MM.1S (cell line): ENCODE measurements at regions not wholly inside any gene's neighbourhood (a gene's known extent, or its start where the extent isn't known, plus 50 kb on each side); places are given as distances from the start of the nearest gene placed in this dataset.

Experiments used
- CTCF ChIP-seq: fragments of 300-600 bp; sonication (generic); IDR thresholded peaks from 2 replicates; pipeline ENCODE4 v1.5.1; 2016; ENCODE audit warnings: antibody characterized with exemption, low read length, mixed read lengths
- EZH2 ChIP-seq: fragments of 300-600 bp; sonication (generic); optimal IDR thresholded peaks from 2 replicates; pipeline ENCODE3; 2017; ENCODE audit warnings: low read depth, mild to moderate bottlenecking, antibody characterized with exemption, low read length, mixed read lengths
- EZH2phosphoT487 ChIP-seq: fragments of 300-600 bp; sonication (generic); IDR thresholded peaks from 2 replicates; pipeline ENCODE4 v1.6.1; 2018; ENCODE audit warnings: antibody characterized with exemption, low read length

GRCh38 chr5:37889612-37890317, 49.9 kb upstream of the GDNF start:
- TF ChIP-seq CTCF (no peak), EZH2 (no peak), EZH2phosphoT487 (no peak)
